Keratinocyte (primary cell): ENCODE measurements at regions not wholly inside any gene's neighbourhood (a gene's known extent, or its start where the extent isn't known, plus 50 kb on each side); places are given as distances from the start of the nearest gene placed in this dataset.

Experiments
- DNase-seq: peaks from one replicate; pipeline ENCODE4 v3.0.0-alpha.2; 2011; ENCODE audit warnings: low read depth, missing footprints, low spot score
- FAIRE-seq: peaks from 2 replicates; lab custom pipeline; 2011; peaks lifted over from hg19 to GRCh38; lab: Jason Lieb, UNC
- H2AFZ ChIP-seq: 2 replicates; pipeline ENCODE4 v1.6.0; 2012; ENCODE audit warnings: low read length, control low read depth, inconsistent platforms; ENCODE audit not compliant: control insufficient read depth
- H3K27ac ChIP-seq: 2 replicates; pipeline ENCODE4 v1.5.1; 2011; ENCODE audit warnings: low read length; ENCODE audit not compliant: control insufficient read depth, insufficient read depth
- H3K27me3 ChIP-seq: 3 replicates; pipeline ENCODE4 v1.6.0; 2011; ENCODE audit warnings: low read length; ENCODE audit not compliant: control insufficient read depth, insufficient read depth; ENCODE audit errors: extremely low read depth
- H3K36me3 ChIP-seq, 2 experiments: 2 replicates in 1 of 2; 3 replicates in 1 of 2; pipeline ENCODE4 v1.5.1; 2011; ENCODE audit warnings: low read length in 2 of 2, mild to moderate bottlenecking in 1 of 2; ENCODE audit not compliant: control insufficient read depth in 2 of 2, insufficient read depth in 2 of 2; ENCODE audit errors: extremely low read depth in 1 of 2
- H3K4me1 ChIP-seq: 3 replicates; pipeline ENCODE4 v1.5.1; 2011; ENCODE audit warnings: low read length; ENCODE audit not compliant: control insufficient read depth, insufficient read depth; ENCODE audit errors: extremely low read depth
- H3K4me2 ChIP-seq: 3 replicates; pipeline ENCODE4 v1.6.0; 2011; ENCODE audit warnings: low read depth, low read length; ENCODE audit not compliant: control insufficient read depth, insufficient read depth; ENCODE audit errors: extremely low read depth
- H3K4me3 ChIP-seq, 3 experiments: fragments of 200-600 bp in 1 of 3; sonication (generic) in 1 of 3; 2 replicates in 2 of 3; 3 replicates in 1 of 3; pipeline ENCODE4 v1.5.1; 2011 to 2016; ENCODE audit warnings: low read length in 3 of 3, mild to moderate bottlenecking in 3 of 3, control low read depth in 2 of 3, inconsistent platforms in 1 of 3, low read depth in 1 of 3, mixed read lengths in 1 of 3, mixed run types in 1 of 3, moderate library complexity in 1 of 3; ENCODE audit not compliant: control insufficient read depth in 2 of 3, insufficient read depth in 2 of 3; ENCODE audit errors: extremely low read depth in 1 of 3
- H3K79me2 ChIP-seq: 2 replicates; pipeline ENCODE4 v1.6.0; 2012; ENCODE audit warnings: low read length; ENCODE audit not compliant: control insufficient read depth, insufficient read depth
- H3K9ac ChIP-seq: 3 replicates; pipeline ENCODE4 v1.6.0; 2011; ENCODE audit warnings: low read length; ENCODE audit not compliant: control insufficient read depth, insufficient read depth; ENCODE audit errors: extremely low read depth
- H3K9me1 ChIP-seq: 3 replicates; pipeline ENCODE4 v1.6.0; 2011; ENCODE audit warnings: low read length; ENCODE audit not compliant: control insufficient read depth, insufficient read depth; ENCODE audit errors: extremely low read depth
- H3K9me3 ChIP-seq: 2 replicates; pipeline ENCODE4 v1.5.1; 2012; ENCODE audit warnings: low read depth, low read length; ENCODE audit not compliant: control insufficient read depth
- H4K20me1 ChIP-seq: 3 replicates; pipeline ENCODE4 v1.6.0; 2011; ENCODE audit warnings: low read length; ENCODE audit not compliant: control insufficient read depth, insufficient read depth; ENCODE audit errors: extremely low read depth
- EZH2 ChIP-seq: IDR thresholded peaks from one replicate; pipeline ENCODE4 v1.6.1; 2012; ENCODE audit warnings: inconsistent platforms, mild to moderate bottlenecking, low read length, moderate library complexity
- dilution Hi-C: fragments of 300-500 bp; cut with MboI; formaldehyde crosslinking; loops from one replicate; pipeline ENCODE4 v1.7.0; 2020; ENCODE audit warnings: low sequenced_read_pairs; ENCODE audit not compliant: extremely low pct_ligation_motif_present
- TF ChIP-seq, protein P1 (sequence below), 3 experiments: IDR thresholded peaks in 1 of 3; conservative IDR thresholded peaks in 1 of 3; optimal IDR thresholded peaks in 1 of 3; 2 replicates in 2 of 3; 3 replicates in 1 of 3; pipeline versions ENCODE3 to v1.5.1; 2011; ENCODE audit warnings: low read length in 3 of 3, mild to moderate bottlenecking in 3 of 3, moderate library complexity in 2 of 3, control low read depth in 1 of 3, inconsistent platforms in 1 of 3; ENCODE audit not compliant: insufficient read depth in 2 of 3; ENCODE audit errors: extremely low read depth in 1 of 3

- Histone ChIP-seq H2AFZ (no peak overlapping the region), H4K20me1 (no peaks in the 10 kb centered on the region), H3K9me1 (no peaks in the 10 kb centered on the region), H3K36me3 (no peaks in the 10 kb centered on the region), H3K9me3 (no peaks in the 10 kb centered on the region), H3K79me2 (no peaks in the 10 kb centered on the region), H3K4me1 (peaks cover under 1% of the 10 kb centered on the region), H3K9ac (no peak overlapping the region), H3K4me3 (no peak overlapping the region), H3K27ac (no peak overlapping the region), H3K4me2 (no peak overlapping the region), H3K27me3 (no peaks in the 10 kb centered on the region)
- TF ChIP-seq EZH2: no peak
- TF ChIP-seq, protein P1, sequence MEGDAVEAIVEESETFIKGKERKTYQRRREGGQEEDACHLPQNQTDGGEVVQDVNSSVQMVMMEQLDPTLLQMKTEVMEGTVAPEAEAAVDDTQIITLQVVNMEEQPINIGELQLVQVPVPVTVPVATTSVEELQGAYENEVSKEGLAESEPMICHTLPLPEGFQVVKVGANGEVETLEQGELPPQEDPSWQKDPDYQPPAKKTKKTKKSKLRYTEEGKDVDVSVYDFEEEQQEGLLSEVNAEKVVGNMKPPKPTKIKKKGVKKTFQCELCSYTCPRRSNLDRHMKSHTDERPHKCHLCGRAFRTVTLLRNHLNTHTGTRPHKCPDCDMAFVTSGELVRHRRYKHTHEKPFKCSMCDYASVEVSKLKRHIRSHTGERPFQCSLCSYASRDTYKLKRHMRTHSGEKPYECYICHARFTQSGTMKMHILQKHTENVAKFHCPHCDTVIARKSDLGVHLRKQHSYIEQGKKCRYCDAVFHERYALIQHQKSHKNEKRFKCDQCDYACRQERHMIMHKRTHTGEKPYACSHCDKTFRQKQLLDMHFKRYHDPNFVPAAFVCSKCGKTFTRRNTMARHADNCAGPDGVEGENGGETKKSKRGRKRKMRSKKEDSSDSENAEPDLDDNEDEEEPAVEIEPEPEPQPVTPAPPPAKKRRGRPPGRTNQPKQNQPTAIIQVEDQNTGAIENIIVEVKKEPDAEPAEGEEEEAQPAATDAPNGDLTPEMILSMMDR (optimal IDR thresholded peaks at IDR 0.05 in 1 of 3, IDR thresholded peaks at IDR 0.05 in 1 of 3, conservative IDR thresholded peaks at IDR 0.05 in 1 of 3; ENCODE audit: extremely low read depth in 1 of 3, insufficient read depth in 2 of 3, low read length in 3 of 3): no peak
- DNase-seq: no peak
- dilution Hi-C loops: no loop called here
- no peak for FAIRE-seq
These were observed 290.1 kb upstream of the SLC10A2 start for GRCh38 chr13:103356226-103356864.

DNA sequence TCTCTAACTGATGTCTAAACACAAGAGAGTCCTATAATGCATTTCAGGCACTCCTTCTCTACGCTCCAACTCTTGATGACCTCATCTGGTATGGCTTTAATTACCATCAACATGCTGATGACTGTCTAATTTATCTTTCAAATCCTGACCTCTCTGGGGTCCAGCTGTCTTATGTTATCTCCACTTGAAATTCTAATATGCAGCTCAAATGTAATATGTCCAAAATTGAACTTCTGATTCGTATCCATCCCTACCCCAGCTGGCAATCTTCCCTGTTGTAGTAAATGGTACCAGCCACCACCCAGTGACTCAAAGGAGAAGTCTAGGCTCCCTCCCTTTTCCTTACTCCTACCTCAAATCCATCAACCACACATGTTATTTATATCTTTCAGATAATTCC is 288.0 kb upstream of the SLC10A2 start:
- Histone ChIP-seq H3K4me2 (no peak overlapping the region), H3K9me1 (no peaks in the 10 kb centered on the region), H3K4me3 (no peak overlapping the region), H3K9ac (no peak overlapping the region), H3K36me3 (no peaks in the 10 kb centered on the region), H4K20me1 (no peaks in the 10 kb centered on the region), H3K27me3 (no peaks in the 10 kb centered on the region), H3K79me2 (no peaks in the 10 kb centered on the region), H3K27ac (no peak overlapping the region), H2AFZ (no peak overlapping the region), H3K4me1 (peaks cover 9% of the 10 kb centered on the region), H3K9me3 (no peaks in the 10 kb centered on the region)
- dilution Hi-C loops: no loop called here
- DNase-seq: no peak
- no peak for TF ChIP-seq EZH2
- TF ChIP-seq, protein P1 (optimal IDR thresholded peaks at IDR 0.05 in 1 of 3, IDR thresholded peaks at IDR 0.05 in 1 of 3, conservative IDR thresholded peaks at IDR 0.05 in 1 of 3; ENCODE audit: extremely low read depth in 1 of 3, insufficient read depth in 2 of 3, low read length in 3 of 3): no peak
- no peak for FAIRE-seq
